H9 (cell line): ENCODE measurements at regions not wholly inside any gene's neighbourhood (a gene's known extent, or its start where the extent isn't known, plus 50 kb on each side); places are given as distances from the start of the nearest gene placed in this dataset.

Experiments
- DNase-seq: peaks from one replicate; pipeline ENCODE4 v3.0.0-alpha.2; 2017
- H2AFZ ChIP-seq: one replicate; pipeline ENCODE4 v1.6.1; 2013; ENCODE audit warnings: mild to moderate bottlenecking, low read length, control low read depth, moderate library complexity
- H2AK5ac ChIP-seq: 2 replicates; pipeline ENCODE4 v1.6.1; 2013; ENCODE audit warnings: low read length, control low read depth, mixed read lengths; ENCODE audit not compliant: insufficient read length
- H2BK120ac ChIP-seq: one replicate; pipeline ENCODE4 v1.6.1; 2013; ENCODE audit warnings: low read depth, mild to moderate bottlenecking, low read length, control low read depth, inconsistent platforms; ENCODE audit not compliant: poor library complexity, severe bottlenecking
- H2BK12ac ChIP-seq: 2 replicates; pipeline ENCODE4 v1.6.1; 2013; ENCODE audit warnings: low read length, control low read depth, mixed read lengths, low read depth; ENCODE audit not compliant: insufficient read length
- H2BK15ac ChIP-seq: 2 replicates; pipeline ENCODE4 v1.6.1; 2013; ENCODE audit warnings: low read depth, low read length, control low read depth
- H2BK20ac ChIP-seq: one replicate; pipeline ENCODE4 v1.6.1; 2013; ENCODE audit warnings: low read depth, mild to moderate bottlenecking, low read length, control low read depth, inconsistent platforms; ENCODE audit not compliant: poor library complexity, severe bottlenecking
- H2BK5ac ChIP-seq: 2 replicates; pipeline ENCODE4 v1.6.1; 2013; ENCODE audit warnings: low read length, control low read depth, mixed read lengths; ENCODE audit not compliant: insufficient read length
- H3K14ac ChIP-seq: 2 replicates; pipeline ENCODE4 v1.6.1; 2013; ENCODE audit warnings: low read length, control low read depth; ENCODE audit not compliant: insufficient read depth
- H3K18ac ChIP-seq: 2 replicates; pipeline ENCODE4 v1.6.1; 2013; ENCODE audit warnings: low read depth, mild to moderate bottlenecking, mixed read lengths, low read length, control low read depth; ENCODE audit not compliant: insufficient read length
- H3K23ac ChIP-seq: 2 replicates; pipeline ENCODE4 v1.6.1; 2013; ENCODE audit warnings: low read length, control low read depth, mixed read lengths, low read depth; ENCODE audit not compliant: insufficient read length
- H3K23me2 ChIP-seq: 2 replicates; pipeline ENCODE4 v1.6.1; 2013; ENCODE audit warnings: low read depth, mild to moderate bottlenecking, mixed read lengths, low read length, control low read depth; ENCODE audit not compliant: insufficient read length, poor library complexity, severe bottlenecking
- H3K27ac ChIP-seq: 2 replicates; pipeline ENCODE4 v1.5.1; 2013; ENCODE audit warnings: low read length, control low read depth, mixed read lengths, low read depth; ENCODE audit not compliant: insufficient read length
- H3K27me3 ChIP-seq: 2 replicates; pipeline ENCODE4 v1.6.1; 2013; ENCODE audit warnings: low read length, control low read depth, inconsistent platforms; ENCODE audit not compliant: insufficient read depth
- H3K4ac ChIP-seq: 2 replicates; pipeline ENCODE4 v1.6.1; 2013; ENCODE audit warnings: low read depth, mild to moderate bottlenecking, control low read depth, inconsistent platforms, low read length, moderate library complexity
- H3K4me1 ChIP-seq: 2 replicates; pipeline ENCODE4 v1.6.1; 2013; ENCODE audit warnings: low read length, control low read depth, inconsistent platforms; ENCODE audit not compliant: insufficient read depth
- H3K4me2 ChIP-seq: 2 replicates; pipeline ENCODE4 v1.6.1; 2013; ENCODE audit warnings: low read length, control low read depth, mixed read lengths; ENCODE audit not compliant: insufficient read length, insufficient read depth
- H3K56ac ChIP-seq: 2 replicates; pipeline ENCODE4 v1.6.1; 2013; ENCODE audit warnings: low read depth, mild to moderate bottlenecking, mixed read lengths, low read length, control low read depth; ENCODE audit not compliant: insufficient read length
- H3K79me1 ChIP-seq: 2 replicates; pipeline ENCODE4 v1.6.1; 2013; ENCODE audit warnings: low read depth, mild to moderate bottlenecking, moderate library complexity, low read length, control low read depth, inconsistent platforms; ENCODE audit not compliant: insufficient read depth, poor library complexity, severe bottlenecking
- H3K79me2 ChIP-seq: 2 replicates; pipeline ENCODE4 v1.6.1; 2013; ENCODE audit warnings: low read length, control low read depth, inconsistent platforms; ENCODE audit not compliant: insufficient read depth
- H3K9ac ChIP-seq: 2 replicates; pipeline ENCODE4 v1.6.1; 2013; ENCODE audit warnings: low read length, control low read depth, mixed read lengths; ENCODE audit not compliant: insufficient read length; ENCODE audit errors: extremely low read depth
- H3K9me3 ChIP-seq: one replicate; pipeline ENCODE4 v1.6.1; 2013; ENCODE audit warnings: low read depth, low read length, inconsistent platforms; ENCODE audit not compliant: control insufficient read depth
- H3T11ph ChIP-seq: one replicate; pipeline ENCODE4 v1.6.1; 2013; ENCODE audit warnings: mild to moderate bottlenecking, low read length, control low read depth, inconsistent platforms
- H4K20me1 ChIP-seq: one replicate; pipeline ENCODE4 v1.6.1; 2013; ENCODE audit not compliant: control insufficient read depth, insufficient read length, insufficient read depth
- H4K5ac ChIP-seq: 2 replicates; pipeline ENCODE4 v1.6.1; 2013; ENCODE audit warnings: low read depth, mild to moderate bottlenecking, mixed read lengths, low read length, control low read depth; ENCODE audit not compliant: insufficient read length
- H4K8ac ChIP-seq: replicated peaks from 2 replicates; pipeline ENCODE4 v1.6.1; 2013; ENCODE audit warnings: low read length, control low read depth, mixed read lengths, low read depth; ENCODE audit not compliant: insufficient read length
- H4K91ac ChIP-seq: 2 replicates; pipeline ENCODE4 v1.6.1; 2013; ENCODE audit warnings: low read depth, mild to moderate bottlenecking, moderate library complexity, mixed read lengths, low read length, control low read depth; ENCODE audit not compliant: insufficient read length
- H3K27ac Mint-ChIP-seq, 3 experiments: 2 replicates in 2 of 3; 3 replicates in 1 of 3; pipeline ENCODE4 v1.8.0; 2020 to 2021; ENCODE audit warnings: mixed read lengths in 3 of 3, mild to moderate bottlenecking in 1 of 3, moderate library complexity in 1 of 3
- H3K27me3 Mint-ChIP-seq: 2 replicates; pipeline ENCODE4 v1.8.0; 2021; ENCODE audit warnings: low read depth, mild to moderate bottlenecking, moderate library complexity, mixed read lengths
- H3K36me3 Mint-ChIP-seq, 3 experiments: 2 replicates in 2 of 3; 3 replicates in 1 of 3; pipeline ENCODE4 v1.8.0; 2020 to 2021; ENCODE audit warnings: low read depth in 3 of 3, mixed read lengths in 3 of 3; ENCODE audit not compliant: insufficient read depth in 1 of 3
- H3K4me1 Mint-ChIP-seq, 2 experiments: 2 replicates each; pipeline ENCODE4 v1.8.0; 2020; ENCODE audit warnings: mixed read lengths in 2 of 2
- H3K4me3 Mint-ChIP-seq, 2 experiments: 2 replicates in 1 of 2; 3 replicates in 1 of 2; pipeline ENCODE4 v1.8.0; 2020 to 2021; ENCODE audit warnings: mild to moderate bottlenecking in 2 of 2, mixed read lengths in 2 of 2, moderate library complexity in 1 of 2
- H3K9me3 Mint-ChIP-seq, 2 experiments: 2 replicates in 1 of 2; 3 replicates in 1 of 2; pipeline ENCODE4 v1.8.0; 2020; ENCODE audit warnings: mild to moderate bottlenecking in 2 of 2, mixed read lengths in 2 of 2, moderate library complexity in 1 of 2
- CTCF ChIP-seq: fragments of 200-600 bp; sonication (generic); conservative IDR thresholded peaks from 3 replicates; pipeline ENCODE4 v1.8.0; 2021; ENCODE audit warnings: antibody characterized with exemption, mild to moderate bottlenecking
- WGBS: extraction: QIAGEN DNeasy Blood & Tissue Kit; methylation state at CpG from one replicate; pipeline ENCODE4 v1.1.7; 2013; ENCODE audit warnings: missing lambda C conversion rate, low lambda C conversion rate, mixed read lengths; ENCODE audit not compliant: insufficient read length; ENCODE audit errors: extremely low coverage; 5-methylcytosine and 5-hydroxymethylcytosine counted together

GRCh38 chr10:58019863-58020537 lies 247.7 kb downstream of the IPMK start:
- WGBS, result no CpG with 5 or more reads among the region's 3 CpGs
- Histone ChIP-seq H2BK12ac (no peak overlapping the region), H3K27ac (no peak overlapping the region), H3K9me3 (peaks cover 5% of the 10 kb centered on the region), H3K79me2 (no peaks in the 10 kb centered on the region), H3K4ac (no peak overlapping the region), H3K27me3 (no peaks in the 10 kb centered on the region), H3K4me2 (no peak overlapping the region), H3T11ph (no peak overlapping the region), H2BK15ac (no peak overlapping the region), H2AFZ (no peak overlapping the region), H2BK5ac (no peak overlapping the region), H3K23ac (no peak overlapping the region), H2BK120ac (no peak overlapping the region), H4K20me1 (no peaks in the 10 kb centered on the region), H3K14ac (no peak overlapping the region), H3K23me2 (no peaks in the 10 kb centered on the region), H4K91ac (no peak overlapping the region), H3K56ac (no peak overlapping the region), H4K8ac (no peak overlapping the region), H2BK20ac (no peak overlapping the region), H3K9ac (no peak overlapping the region), H3K18ac (no peak overlapping the region), H3K79me1 (no peaks in the 10 kb centered on the region), H2AK5ac (no peak overlapping the region), H4K5ac (no peak overlapping the region), H3K4me1 (no peaks in the 10 kb centered on the region)
- Mint-ChIP-seq H3K36me3 (peaks cover 23 to 85% (median 26%) of the 10 kb centered on the region in 3 experiments), H3K9me3 (peaks cover 60 to 63% of the 10 kb centered on the region in 2 experiments), H3K27me3 (no peaks in the 10 kb centered on the region; the same call in 1 of the 2 replicates), H3K27ac (no peak overlapping the region), H3K4me1 (peaks cover 15 to 24% of the 10 kb centered on the region in 2 experiments), H3K4me3 (no peak overlapping the region)
- no peak for DNase-seq
- no peak for TF ChIP-seq CTCF
